ENCODE measurements at regions not wholly inside any gene's neighbourhood (a gene's known extent, or its start where the extent isn't known, plus 50 kb on each side); places are given as distances from the start of the nearest gene placed in this dataset.
"Not testable (repeated sequence)": the region's sequence is repeated elsewhere in the genome, so short reads cannot be mapped to it uniquely, and the experiment has no call there.

- Histone ChIP-seq H3K9ac (ENCODE audit: insufficient read depth, low read length) (no peak overlapping the region), H3K36me3 (ENCODE audit: control insufficient read depth, insufficient read depth, low read length) (no peaks in the 10 kb centered on the region), H3K27me3 (ENCODE audit: control insufficient read depth, insufficient read depth, low read length) (no peaks in the 10 kb centered on the region), H3K4me2 (ENCODE audit: extremely low read depth, insufficient read depth, low read length) (no peak overlapping the region), H4K20me1 (ENCODE audit: control insufficient read depth, extremely low read depth, insufficient read depth, low read length) (no peaks in the 10 kb centered on the region), H3K4me3 (replicated peaks in 1 of 4; ENCODE audit: control extremely low read depth in 1 of 4, insufficient read depth in 1 of 4, low read depth in 3 of 4, low read length in 4 of 4) (no peak overlapping the region), H3K4me1 (ENCODE audit: control insufficient read depth, extremely low read depth, insufficient read depth, low read length) (no peaks in the 10 kb centered on the region), H3K27ac (ENCODE audit: insufficient read depth, low read length) (no peak overlapping the region), H3K9me3 (ENCODE audit: control insufficient read depth, insufficient read depth, low read depth, low read length) (no peaks in the 10 kb centered on the region), H2AFZ (ENCODE audit: low read length) (no peak overlapping the region), H3K79me2 (ENCODE audit: control insufficient read depth, insufficient read depth, low read length) (no peaks in the 10 kb centered on the region)
- TF ChIP-seq CTCF (conservative IDR thresholded peaks at IDR 0.05 in 1 of 2, IDR thresholded peaks at IDR 0.05 in 1 of 2; ENCODE audit: low read depth in 1 of 2, low read length in 2 of 2) (no peak), EZH2 (IDR thresholded peaks at IDR 0.05; ENCODE audit: low read length, missing control alignments) (no peak)
- DNase-seq (ENCODE audit: low read depth in 2 of 2) = no peak
Measured at GRCh38 chrX:115427861-115428410, 133.0 kb upstream of the PLS3 start.

- not testable (repeated sequence) for H3K9me3 ChIP-seq (ENCODE audit: control insufficient read depth, insufficient read depth, low read depth, low read length); H2AFZ ChIP-seq (ENCODE audit: low read length)
Measured at GRCh38 chrX:115434834-115435233, 126.1 kb upstream of the PLS3 start.

GRCh38 chrX:115437841-115438595 lies 123.0 kb upstream of the PLS3 start:
- peak in 1 of 2 donors; percentile 25 for DNase-seq (ENCODE audit: low read depth in 2 of 2)
- Histone ChIP-seq H3K4me3 (replicated peaks in 1 of 4; ENCODE audit: control extremely low read depth in 1 of 4, insufficient read depth in 1 of 4, low read depth in 3 of 4, low read length in 4 of 4) (no peak overlapping the region), H3K4me2 (ENCODE audit: extremely low read depth, insufficient read depth, low read length) (no peak overlapping the region), H3K4me1 (ENCODE audit: control insufficient read depth, extremely low read depth, insufficient read depth, low read length) (no peaks in the 10 kb centered on the region), H3K79me2 (ENCODE audit: control insufficient read depth, insufficient read depth, low read length) (no peaks in the 10 kb centered on the region), H3K9ac (ENCODE audit: insufficient read depth, low read length) (no peak overlapping the region), H3K27me3 (ENCODE audit: control insufficient read depth, insufficient read depth, low read length) (no peaks in the 10 kb centered on the region), H3K9me3 (ENCODE audit: control insufficient read depth, insufficient read depth, low read depth, low read length) (no peaks in the 10 kb centered on the region), H3K36me3 (ENCODE audit: control insufficient read depth, insufficient read depth, low read length) (no peaks in the 10 kb centered on the region), H2AFZ (ENCODE audit: low read length) (no peak overlapping the region), H3K27ac (ENCODE audit: insufficient read depth, low read length) (no peak overlapping the region), H4K20me1 (ENCODE audit: control insufficient read depth, extremely low read depth, insufficient read depth, low read length) (no peaks in the 10 kb centered on the region)
- TF ChIP-seq EZH2 (IDR thresholded peaks at IDR 0.05; ENCODE audit: low read length, missing control alignments) = no peak
- no peak for TF ChIP-seq CTCF (conservative IDR thresholded peaks at IDR 0.05 in 1 of 2, IDR thresholded peaks at IDR 0.05 in 1 of 2; ENCODE audit: low read depth in 1 of 2, low read length in 2 of 2)

More at GRCh38 chrX:115434834-115435233, 126.1 kb upstream of the PLS3 start:
- not testable (repeated sequence) for H3K9ac ChIP-seq (ENCODE audit: insufficient read depth, low read length); H3K27ac ChIP-seq (ENCODE audit: insufficient read depth, low read length); H3K79me2 ChIP-seq (ENCODE audit: control insufficient read depth, insufficient read depth, low read length); H3K27me3 ChIP-seq (ENCODE audit: control insufficient read depth, insufficient read depth, low read length); DNase-seq (ENCODE audit: low read depth in 2 of 2); H3K4me1 ChIP-seq (ENCODE audit: control insufficient read depth, extremely low read depth, insufficient read depth, low read length); H3K4me3 ChIP-seq (replicated peaks in 1 of 4; ENCODE audit: control extremely low read depth in 1 of 4, insufficient read depth in 1 of 4, low read depth in 3 of 4, low read length in 4 of 4); H3K4me2 ChIP-seq (ENCODE audit: extremely low read depth, insufficient read depth, low read length); H3K36me3 ChIP-seq (ENCODE audit: control insufficient read depth, insufficient read depth, low read length); H4K20me1 ChIP-seq (ENCODE audit: control insufficient read depth, extremely low read depth, insufficient read depth, low read length)
